HepG2 (cell line): ENCODE measurements at regions not wholly inside any gene's neighbourhood (a gene's known extent, or its start where the extent isn't known, plus 50 kb on each side); places are given as distances from the start of the nearest gene placed in this dataset.
A peak's percentile ranks its signal among the peaks of the same experiment; 100 is the strongest.

Experiments
- ATAC-seq: fragments of 200-7000 bp; cut with Tn5 transposase; 3 replicates; pipeline ENCODE4 v1.9.1; 2020; ENCODE audit warnings: mild to moderate bottlenecking, moderate library complexity
- BruUV-seq: library from RNA; stranded (reverse); fragments of 400-500 nt; replicated peaks from 2 replicates; lab custom pipeline; 2021; lab: Mats Ljungman, UMichigan
- CTCF ChIA-PET: fragments of 300-600 bp; formaldehyde crosslinking; extraction: SDS; loops from one replicate; lab custom pipeline; 2021; ENCODE audit warnings: low total read pairs, inconsistent platforms, low intra/inter-chr PET ratio; lab: Yijun Ruan, JAX
- POLR2A ChIA-PET: fragments of 350-600 bp; sonication (Branson Sonifier 250); formaldehyde crosslinking; loops from one replicate; lab custom pipeline; 2020; ENCODE audit warnings: antibody characterized with exemption, inconsistent platforms; lab: Yijun Ruan, JAX
- DNase-seq: peaks from one replicate; pipeline ENCODE4 v3.0.0-alpha.2; 2015; ENCODE audit warnings: low spot score
- FAIRE-seq: peaks from 3 replicates; lab custom pipeline; 2011; peaks lifted over from hg19 to GRCh38; lab: Jason Lieb, UNC
- H2AFZ ChIP-seq: one replicate; pipeline ENCODE4 v1.6.1; 2011; ENCODE audit warnings: low read length, inconsistent platforms
- H3K27ac ChIP-seq: fragments of 300-600 bp; 3 replicates; pipeline ENCODE4 v1.8.0; 2011; ENCODE audit warnings: mixed run types, mild to moderate bottlenecking, mixed read lengths, low read length, inconsistent platforms; ENCODE audit not compliant: insufficient read depth; ENCODE audit errors: extremely low read length
- H3K27me3 ChIP-seq, 2 experiments: fragments of 200-600 bp in 1 of 2; 2 replicates in 1 of 2; 3 replicates in 1 of 2; pipeline versions ENCODE4 v1.6.0 to v1.8.0; 2011; ENCODE audit warnings: low read length in 2 of 2, mild to moderate bottlenecking in 2 of 2, moderate library complexity in 2 of 2, inconsistent platforms in 1 of 2; ENCODE audit not compliant: insufficient read depth in 2 of 2, control insufficient read depth in 1 of 2
- H3K36me3 ChIP-seq, 2 experiments: fragments of 200-600 bp in 1 of 2; replicated peaks in 1 of 2; 2 replicates in 1 of 2; 3 replicates in 1 of 2; pipeline versions ENCODE4 v1.5.1 to v1.8.0; 2011; ENCODE audit warnings: low read length in 2 of 2, inconsistent platforms in 1 of 2; ENCODE audit not compliant: insufficient read depth in 2 of 2, control insufficient read depth in 1 of 2
- H3K4me1 ChIP-seq: 2 replicates; pipeline ENCODE4 v1.5.1; 2012; ENCODE audit warnings: low read length, inconsistent platforms; ENCODE audit not compliant: insufficient read depth
- H3K4me2 ChIP-seq: 2 replicates; pipeline ENCODE4 v1.6.0; 2011; ENCODE audit warnings: low read depth, low read length, inconsistent platforms
- H3K4me3 ChIP-seq, 3 experiments: fragments of 200-600 bp in 1 of 3; sonication (generic), shearing (Covaris generic) in 1 of 3; replicated peaks in 1 of 3; 2 replicates each; pipeline ENCODE4 v1.5.1; 2011 to 2016; ENCODE audit warnings: low read length in 3 of 3, inconsistent platforms in 2 of 3, low read depth in 2 of 3, mild to moderate bottlenecking in 2 of 3, control low read depth in 1 of 3, mixed read lengths in 1 of 3; ENCODE audit not compliant: insufficient read depth in 1 of 3
- H3K79me2 ChIP-seq: one replicate; pipeline ENCODE4 v1.6.1; 2011; ENCODE audit warnings: low read length, inconsistent platforms; ENCODE audit not compliant: insufficient read depth
- H3K9ac ChIP-seq: 2 replicates; pipeline ENCODE4 v1.6.0; 2011; ENCODE audit warnings: mild to moderate bottlenecking, low read depth, low read length, inconsistent platforms; ENCODE audit not compliant: insufficient read depth
- H3K9me3 ChIP-seq: 2 replicates; pipeline ENCODE4 v1.5.1; 2012; ENCODE audit warnings: mild to moderate bottlenecking, low read length
- H4K20me1 ChIP-seq: 2 replicates; pipeline ENCODE4 v1.6.0; 2011; ENCODE audit warnings: inconsistent platforms, mild to moderate bottlenecking, low read length, moderate library complexity; ENCODE audit not compliant: insufficient read depth
- MATR3 ChIP-seq: sonication (generic); formaldehyde crosslinking; IDR thresholded peaks from 2 replicates; pipeline ENCODE4 v1.4.0; 2020; ENCODE audit warnings: missing genetic modification reagents
- MYNN ChIP-seq: sonication (generic); formaldehyde crosslinking; IDR thresholded peaks from 2 replicates; pipeline ENCODE4 v1.4.0; 2020; ENCODE audit warnings: mild to moderate bottlenecking, low read depth, missing genetic modification reagents
- NBN ChIP-seq: fragments of 450-650 bp; conservative IDR thresholded peaks from 2 replicates; pipeline ENCODE4 v1.6.1; 2017
- NPAS2 ChIP-seq: sonication (generic); formaldehyde crosslinking; IDR thresholded peaks from 2 replicates; pipeline ENCODE4 v1.8.0; 2022; ENCODE audit warnings: mild to moderate bottlenecking, missing genetic modification reagents, borderline replicate concordance
- RCOR2 ChIP-seq: IDR thresholded peaks from 2 replicates; pipeline ENCODE4 v1.6.1; 2016; ENCODE audit warnings: missing biosample characterization, missing genetic modification reagents
- RXRA ChIP-seq: sonication (generic); formaldehyde crosslinking; IDR thresholded peaks from 2 replicates; pipeline ENCODE4 v1.5.1; 2020; ENCODE audit warnings: missing genetic modification reagents
- RXRB ChIP-seq: IDR thresholded peaks from 2 replicates; pipeline ENCODE4 v1.6.1; 2016; ENCODE audit warnings: borderline replicate concordance, missing genetic modification reagents, missing compliant biosample characterization
- SMARCE1 ChIP-seq: fragments of 450-650 bp; IDR thresholded peaks from 2 replicates; pipeline ENCODE4 v1.6.1; 2017; ENCODE audit warnings: borderline replicate concordance
- ZNF3 ChIP-seq: IDR thresholded peaks from 2 replicates; pipeline ENCODE4 v1.7.0; 2017; ENCODE audit warnings: inconsistent platforms
- ZNF598 ChIP-seq: sonication (generic); formaldehyde crosslinking; IDR thresholded peaks from 2 replicates; pipeline ENCODE4 v1.5.1; 2020; ENCODE audit warnings: mild to moderate bottlenecking, missing genetic modification reagents, borderline replicate concordance
- ZNF724P ChIP-seq: sonication (generic); formaldehyde crosslinking; IDR thresholded peaks from 2 replicates; pipeline ENCODE4 v1.8.0; 2022; ENCODE audit warnings: missing genetic modification reagents, borderline replicate concordance
- WGBS: methylation state at CpG from one replicate; pipeline ENCODE4 v1.1.6; 2017; ENCODE audit warnings: low lambda C conversion rate; 5-methylcytosine and 5-hydroxymethylcytosine counted together
- in situ Hi-C: cut with HindIII; loops from 2 replicates; pipeline ENCODE4 v1.10.0; 2017; ENCODE audit warnings: low pct_unique_long_range_greater_than_20kb; ENCODE audit not compliant: extremely low pct_ligation_motif_present
- intact Hi-C: fragments of 100-400 bp; cut with micrococcal nuclease; formaldehyde crosslinking; loops from one replicate; pipeline ENCODE4 v1.10.0; 2022; ENCODE audit not compliant: unreplicated experiment
- TF ChIP-seq, protein P1 (sequence below): sonication (generic); formaldehyde crosslinking; IDR thresholded peaks from 2 replicates; pipeline ENCODE4 v1.5.0; 2020; ENCODE audit warnings: mild to moderate bottlenecking, missing genetic modification reagents, moderate library complexity
- TF ChIP-seq, protein P2 (sequence below): sonication (generic); formaldehyde crosslinking; IDR thresholded peaks from 2 replicates; pipeline ENCODE4 v1.5.1; 2020; ENCODE audit warnings: mild to moderate bottlenecking, moderate library complexity, missing genetic modification reagents
- TF ChIP-seq, protein P3 (sequence below): sonication (generic); formaldehyde crosslinking; IDR thresholded peaks from 2 replicates; pipeline ENCODE4 v1.5.0; 2020; ENCODE audit warnings: missing genetic modification reagents

DNA sequence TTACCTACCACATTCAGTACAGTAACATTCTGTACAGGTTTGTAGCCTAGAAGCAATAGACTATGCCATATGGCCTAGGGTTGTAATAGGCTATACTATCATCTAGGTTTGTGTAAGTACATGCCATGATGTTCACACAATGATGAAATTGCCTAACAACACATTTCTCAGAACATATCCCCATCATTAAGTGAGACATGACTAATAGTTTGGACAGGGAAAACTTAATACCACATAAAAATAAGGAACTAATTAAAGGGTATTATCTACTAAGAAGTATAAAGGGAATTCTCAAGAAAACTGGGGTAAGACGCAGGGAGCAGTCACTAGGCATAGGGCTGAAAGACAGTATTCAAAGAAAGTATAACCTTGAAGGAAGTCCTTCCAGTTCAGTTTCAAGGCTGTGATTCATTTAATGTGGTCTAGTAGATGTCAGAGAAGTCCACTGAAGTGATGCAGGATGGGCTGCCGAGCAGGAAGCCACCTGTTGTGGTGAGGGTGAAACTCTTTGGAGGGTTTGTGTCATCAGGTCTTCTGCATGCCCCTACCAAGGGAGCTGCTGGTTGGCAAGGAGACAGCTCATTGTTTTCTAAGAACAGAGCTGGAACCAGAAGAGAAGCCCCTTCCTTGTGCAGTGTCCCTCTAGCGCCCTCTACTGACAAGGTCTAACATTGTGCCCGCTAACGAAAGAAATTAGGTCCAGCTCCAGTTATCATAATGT lies 122.9 kb downstream of the OLFM4 start (continued):
- TF ChIP-seq, protein P1, sequence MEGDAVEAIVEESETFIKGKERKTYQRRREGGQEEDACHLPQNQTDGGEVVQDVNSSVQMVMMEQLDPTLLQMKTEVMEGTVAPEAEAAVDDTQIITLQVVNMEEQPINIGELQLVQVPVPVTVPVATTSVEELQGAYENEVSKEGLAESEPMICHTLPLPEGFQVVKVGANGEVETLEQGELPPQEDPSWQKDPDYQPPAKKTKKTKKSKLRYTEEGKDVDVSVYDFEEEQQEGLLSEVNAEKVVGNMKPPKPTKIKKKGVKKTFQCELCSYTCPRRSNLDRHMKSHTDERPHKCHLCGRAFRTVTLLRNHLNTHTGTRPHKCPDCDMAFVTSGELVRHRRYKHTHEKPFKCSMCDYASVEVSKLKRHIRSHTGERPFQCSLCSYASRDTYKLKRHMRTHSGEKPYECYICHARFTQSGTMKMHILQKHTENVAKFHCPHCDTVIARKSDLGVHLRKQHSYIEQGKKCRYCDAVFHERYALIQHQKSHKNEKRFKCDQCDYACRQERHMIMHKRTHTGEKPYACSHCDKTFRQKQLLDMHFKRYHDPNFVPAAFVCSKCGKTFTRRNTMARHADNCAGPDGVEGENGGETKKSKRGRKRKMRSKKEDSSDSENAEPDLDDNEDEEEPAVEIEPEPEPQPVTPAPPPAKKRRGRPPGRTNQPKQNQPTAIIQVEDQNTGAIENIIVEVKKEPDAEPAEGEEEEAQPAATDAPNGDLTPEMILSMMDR: peak; percentile 80
- TF ChIP-seq, protein P2, sequence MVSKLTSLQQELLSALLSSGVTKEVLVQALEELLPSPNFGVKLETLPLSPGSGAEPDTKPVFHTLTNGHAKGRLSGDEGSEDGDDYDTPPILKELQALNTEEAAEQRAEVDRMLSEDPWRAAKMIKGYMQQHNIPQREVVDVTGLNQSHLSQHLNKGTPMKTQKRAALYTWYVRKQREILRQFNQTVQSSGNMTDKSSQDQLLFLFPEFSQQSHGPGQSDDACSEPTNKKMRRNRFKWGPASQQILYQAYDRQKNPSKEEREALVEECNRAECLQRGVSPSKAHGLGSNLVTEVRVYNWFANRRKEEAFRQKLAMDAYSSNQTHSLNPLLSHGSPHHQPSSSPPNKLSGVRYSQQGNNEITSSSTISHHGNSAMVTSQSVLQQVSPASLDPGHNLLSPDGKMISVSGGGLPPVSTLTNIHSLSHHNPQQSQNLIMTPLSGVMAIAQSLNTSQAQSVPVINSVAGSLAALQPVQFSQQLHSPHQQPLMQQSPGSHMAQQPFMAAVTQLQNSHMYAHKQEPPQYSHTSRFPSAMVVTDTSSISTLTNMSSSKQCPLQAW (CRISPR knock-in tag): 0 out of 2 replicates have a peak, but pooled peaks have one; percentile 38
- no peak for TF ChIP-seq ZNF598 (CRISPR knock-in tag)

DNA sequence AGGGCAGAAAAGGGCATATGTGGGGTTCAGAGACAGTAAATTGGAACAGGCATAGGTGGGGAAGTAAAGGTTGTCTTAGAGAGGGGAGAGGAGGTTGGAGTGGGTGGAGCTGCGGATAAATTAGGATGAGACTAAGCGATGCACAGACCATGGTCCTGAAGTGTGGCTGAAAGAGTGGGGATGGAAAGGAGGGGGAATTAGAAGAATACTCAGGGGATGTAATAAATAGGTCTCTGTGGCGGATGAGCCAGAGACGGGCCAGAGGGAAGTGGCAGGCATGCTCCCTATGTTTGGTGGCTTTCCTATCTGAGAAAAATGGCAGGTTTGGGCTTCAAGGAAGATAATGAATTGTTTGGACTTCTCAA lies 123.4 kb downstream of the OLFM4 start:
- WGBS: 0% methylated on average over 4 of the region's 4 CpGs
- ATAC-seq (no peak; the same call in 1 of the 3 replicates), FAIRE-seq (no peak), DNase-seq (no peak)
- H3K27ac ChIP-seq: no peak overlapping the region
- no peaks in the 10 kb centered on the region for H3K36me3 ChIP-seq
- in situ Hi-C loops (no loop called here), intact Hi-C loops (loop anchor here (5.0 kb wide), 1 partner anchor 545 kb away; no protein-coding TSS in a partner anchor)
- H2AFZ ChIP-seq: no peak overlapping the region
- H3K4me3 ChIP-seq: no peak overlapping the region
- ChIA-PET CTCF (no interaction called here), POLR2A (no interaction called here)
- no peak overlapping the region for H3K9ac ChIP-seq
- no peaks in the 10 kb centered on the region for H3K4me1 ChIP-seq
- no peaks in the 10 kb centered on the region for H4K20me1 ChIP-seq
- no peak for TF ChIP-seq MATR3 (CRISPR knock-in tag)
- TF ChIP-seq NPAS2 (CRISPR knock-in tag): no peak
- TF ChIP-seq RCOR2: no peak
- no peak for TF ChIP-seq RXRB
- TF ChIP-seq RXRA: no peak
- TF ChIP-seq NBN: no peak
- no peak for TF ChIP-seq ZNF724P
- TF ChIP-seq, protein P3, sequence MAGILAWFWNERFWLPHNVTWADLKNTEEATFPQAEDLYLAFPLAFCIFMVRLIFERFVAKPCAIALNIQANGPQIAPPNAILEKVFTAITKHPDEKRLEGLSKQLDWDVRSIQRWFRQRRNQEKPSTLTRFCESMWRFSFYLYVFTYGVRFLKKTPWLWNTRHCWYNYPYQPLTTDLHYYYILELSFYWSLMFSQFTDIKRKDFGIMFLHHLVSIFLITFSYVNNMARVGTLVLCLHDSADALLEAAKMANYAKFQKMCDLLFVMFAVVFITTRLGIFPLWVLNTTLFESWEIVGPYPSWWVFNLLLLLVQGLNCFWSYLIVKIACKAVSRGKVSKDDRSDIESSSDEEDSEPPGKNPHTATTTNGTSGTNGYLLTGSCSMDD (CRISPR knock-in tag): no peak
- TF ChIP-seq MYNN (CRISPR knock-in tag): no peak
- TF ChIP-seq SMARCE1: no peak
- no peak for TF ChIP-seq ZNF3 (CRISPR knock-in tag)
- no TSS peak for BruUV-seq
- H3K27me3 ChIP-seq: no peaks in the 10 kb centered on the region; a peak in 1 of 5 replicates
- no peaks in the 10 kb centered on the region; the same call in 1 of the 2 replicates for H3K9me3 ChIP-seq
- no peak overlapping the region for H3K4me2 ChIP-seq
- H3K79me2 ChIP-seq: no peaks in the 10 kb centered on the region
